OCI-LY3 (cell line): ENCODE measurements at regions not wholly inside any gene's neighbourhood (a gene's known extent, or its start where the extent isn't known, plus 50 kb on each side); places are given as distances from the start of the nearest gene placed in this dataset.

ENCODE experiments used
- H2AFZ ChIP-seq: fragments of 200-600, 300-600 bp; shearing (Covaris generic); 2 replicates; pipeline ENCODE4 v1.6.0; 2014; ENCODE audit warnings: antibody characterized with exemption, low read depth, low read length
- H3K27ac ChIP-seq: fragments of 200-600, 300-600 bp; sonication (generic); 2 replicates; pipeline ENCODE4 v1.5.1; 2014; ENCODE audit warnings: mild to moderate bottlenecking, low read length, moderate library complexity, mixed read lengths
- H3K27me3 ChIP-seq: fragments of 200-600, 300-600 bp; sonication (generic); 2 replicates; pipeline ENCODE4 v1.6.1; 2014; ENCODE audit warnings: low read depth, low read length, mixed read lengths
- H3K36me3 ChIP-seq: fragments of 200-600, 300-600 bp; sonication (generic); replicated peaks from 2 replicates; pipeline ENCODE3; 2014; ENCODE audit warnings: low read depth, low read length, mixed read lengths
- H3K4me1 ChIP-seq: fragments of 300-600, 200-600 bp; sonication (generic); 2 replicates; pipeline ENCODE4 v1.6.1; 2014; ENCODE audit warnings: low read length, mixed read lengths
- H3K4me2 ChIP-seq: fragments of 200-600, 300-600 bp; sonication (generic); 2 replicates; pipeline ENCODE4 v1.6.1; 2014; ENCODE audit warnings: low read length, mixed read lengths
- H3K4me3 ChIP-seq: fragments of 300-600, 200-600 bp; sonication (generic); 2 replicates; pipeline ENCODE4 v1.5.1; 2014; ENCODE audit warnings: antibody characterized with exemption, mild to moderate bottlenecking, low read length, moderate library complexity
- H3K79me2 ChIP-seq: fragments of 300-600, 200-600 bp; shearing (Covaris generic); 2 replicates; pipeline ENCODE4 v1.6.1; 2014; ENCODE audit warnings: mild to moderate bottlenecking, low read length, mixed read lengths
- H3K9ac ChIP-seq: fragments of 300-600, 200-600 bp; shearing (Covaris generic); 2 replicates; pipeline ENCODE4 v1.6.0; 2014; ENCODE audit warnings: mild to moderate bottlenecking, low read length, moderate library complexity
- H3K9me3 ChIP-seq: fragments of 200-600, 300-600 bp; shearing (Covaris generic); 2 replicates; pipeline ENCODE4 v1.6.1; 2014; ENCODE audit warnings: low read length, mixed read lengths; ENCODE audit not compliant: insufficient read depth
- H4K20me1 ChIP-seq: fragments of 200-600, 300-600 bp; sonication (generic); 2 replicates; pipeline ENCODE4 v1.6.1; 2016; ENCODE audit warnings: low read length, mixed read lengths; ENCODE audit not compliant: insufficient read depth
- EZH2phosphoT487 ChIP-seq: fragments of 200-600 bp; shearing (Covaris generic); IDR thresholded peaks from 2 replicates; pipeline ENCODE4 v1.6.1; 2018; ENCODE audit warnings: antibody characterized with exemption, mixed run types, low read depth
- TF ChIP-seq, protein P1 (sequence below): fragments of 200-600, 300-600 bp; sonication (generic); IDR thresholded peaks from 2 replicates; pipeline ENCODE4 v1.5.1; 2014; ENCODE audit warnings: antibody characterized with exemption, low read length, low read depth

DNA sequence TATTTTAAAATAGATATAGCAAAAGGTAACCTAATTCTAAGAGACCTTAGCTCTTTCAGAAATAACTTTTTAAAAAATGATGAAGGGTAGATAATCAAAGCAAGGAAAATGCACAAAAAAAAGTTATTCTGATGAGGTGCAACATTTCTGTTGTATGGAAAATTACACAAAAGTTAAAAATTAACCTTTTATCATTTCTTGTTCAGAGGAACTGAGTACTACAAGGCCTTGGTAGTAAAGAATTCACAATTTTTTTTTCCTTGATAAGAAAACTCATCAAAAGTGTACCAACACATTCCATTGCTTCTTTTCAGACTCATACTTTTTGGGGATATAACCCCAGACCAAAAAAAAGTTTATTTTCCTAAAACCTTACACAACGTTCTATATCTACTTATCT, 213.0 kb downstream of the IL15 start:
- Histone ChIP-seq H3K9me3 (no peaks in the 10 kb centered on the region), H3K4me3 (no peak overlapping the region), H4K20me1 (no peaks in the 10 kb centered on the region), H3K36me3 (no peaks in the 10 kb centered on the region), H3K27me3 (no peaks in the 10 kb centered on the region), H3K4me2 (no peak overlapping the region), H3K4me1 (no peaks in the 10 kb centered on the region), H2AFZ (no peak overlapping the region), H3K9ac (no peak overlapping the region), H3K79me2 (no peaks in the 10 kb centered on the region), H3K27ac (no peak overlapping the region)
- no peak for TF ChIP-seq EZH2phosphoT487
- TF ChIP-seq, protein P1, sequence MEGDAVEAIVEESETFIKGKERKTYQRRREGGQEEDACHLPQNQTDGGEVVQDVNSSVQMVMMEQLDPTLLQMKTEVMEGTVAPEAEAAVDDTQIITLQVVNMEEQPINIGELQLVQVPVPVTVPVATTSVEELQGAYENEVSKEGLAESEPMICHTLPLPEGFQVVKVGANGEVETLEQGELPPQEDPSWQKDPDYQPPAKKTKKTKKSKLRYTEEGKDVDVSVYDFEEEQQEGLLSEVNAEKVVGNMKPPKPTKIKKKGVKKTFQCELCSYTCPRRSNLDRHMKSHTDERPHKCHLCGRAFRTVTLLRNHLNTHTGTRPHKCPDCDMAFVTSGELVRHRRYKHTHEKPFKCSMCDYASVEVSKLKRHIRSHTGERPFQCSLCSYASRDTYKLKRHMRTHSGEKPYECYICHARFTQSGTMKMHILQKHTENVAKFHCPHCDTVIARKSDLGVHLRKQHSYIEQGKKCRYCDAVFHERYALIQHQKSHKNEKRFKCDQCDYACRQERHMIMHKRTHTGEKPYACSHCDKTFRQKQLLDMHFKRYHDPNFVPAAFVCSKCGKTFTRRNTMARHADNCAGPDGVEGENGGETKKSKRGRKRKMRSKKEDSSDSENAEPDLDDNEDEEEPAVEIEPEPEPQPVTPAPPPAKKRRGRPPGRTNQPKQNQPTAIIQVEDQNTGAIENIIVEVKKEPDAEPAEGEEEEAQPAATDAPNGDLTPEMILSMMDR: no peak

DNA sequence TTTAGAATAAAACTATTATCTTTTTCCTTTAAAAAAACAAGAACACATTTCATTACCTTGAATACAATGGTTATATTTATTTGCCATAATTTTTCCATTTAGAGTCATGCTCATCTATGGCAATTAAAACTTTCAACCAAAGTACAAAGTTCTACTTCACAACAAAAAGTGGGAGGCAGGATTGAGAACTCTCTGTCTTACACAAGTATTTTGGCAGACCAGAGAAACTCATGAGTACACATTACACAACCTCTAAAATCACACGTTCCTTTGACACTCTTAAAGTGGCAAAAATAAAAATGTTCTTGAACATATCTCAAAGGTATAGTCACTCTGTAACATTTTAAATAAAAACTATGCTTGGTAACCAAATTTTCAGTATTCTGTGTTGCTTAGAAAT, 213.4 kb downstream of the IL15 start:
- no peak overlapping the region for H3K4me2 ChIP-seq
- no peak overlapping the region for H3K9ac ChIP-seq
- H3K4me3 ChIP-seq: no peak overlapping the region
- no peaks in the 10 kb centered on the region for H3K79me2 ChIP-seq
- no peaks in the 10 kb centered on the region for H3K36me3 ChIP-seq
- H2AFZ ChIP-seq: no peak overlapping the region
- H3K4me1 ChIP-seq: no peaks in the 10 kb centered on the region
- no peaks in the 10 kb centered on the region for H3K27me3 ChIP-seq
- H3K9me3 ChIP-seq: no peaks in the 10 kb centered on the region
- no peaks in the 10 kb centered on the region for H4K20me1 ChIP-seq
- no peak for TF ChIP-seq EZH2phosphoT487
- TF ChIP-seq, protein P1: no peak
- H3K27ac ChIP-seq: no peak overlapping the region

DNA sequence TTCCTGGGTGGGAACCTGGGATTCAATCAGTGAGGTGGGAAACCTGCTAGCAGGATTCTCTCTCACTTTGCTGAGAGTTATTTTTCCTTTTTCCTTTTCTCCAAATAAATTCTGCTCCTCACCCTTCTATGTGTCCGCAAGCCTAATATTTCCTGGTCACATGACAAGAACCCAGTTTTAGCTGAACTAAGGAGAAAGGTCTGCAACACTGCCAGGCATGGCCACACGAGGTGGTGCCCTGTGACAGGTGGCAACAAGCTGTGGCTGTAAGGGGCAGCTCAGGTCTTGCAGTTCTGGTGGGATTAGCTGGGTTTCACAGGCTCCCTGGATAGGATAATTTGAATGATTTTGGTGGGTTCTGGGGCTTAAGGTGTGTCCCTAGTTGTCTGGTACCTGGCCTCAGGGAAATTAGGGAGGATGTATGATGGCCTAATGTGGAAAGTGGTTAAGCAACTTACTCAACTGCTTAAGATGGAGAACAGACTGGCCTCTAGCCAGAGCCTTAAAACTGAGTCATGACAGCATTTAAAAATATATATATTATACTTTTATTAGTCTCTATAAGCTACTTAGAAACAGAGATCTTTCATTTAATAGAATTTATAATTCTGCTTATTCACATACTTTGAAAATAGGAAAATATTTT, 215.0 kb downstream of the IL15 start:
- H3K4me1 ChIP-seq: no peaks in the 10 kb centered on the region
- H3K36me3 ChIP-seq: no peaks in the 10 kb centered on the region
- no peaks in the 10 kb centered on the region for H3K27me3 ChIP-seq
- H3K4me3 ChIP-seq: no peak overlapping the region
- no peak overlapping the region for H2AFZ ChIP-seq
- H3K79me2 ChIP-seq: no peaks in the 10 kb centered on the region
- no peak overlapping the region for H3K4me2 ChIP-seq
- no peak overlapping the region for H3K27ac ChIP-seq
- H4K20me1 ChIP-seq: no peaks in the 10 kb centered on the region
- no peaks in the 10 kb centered on the region for H3K9me3 ChIP-seq
- TF ChIP-seq, protein P1: no peak
- no peak for TF ChIP-seq EZH2phosphoT487
- H3K9ac ChIP-seq: no peak overlapping the region

DNA sequence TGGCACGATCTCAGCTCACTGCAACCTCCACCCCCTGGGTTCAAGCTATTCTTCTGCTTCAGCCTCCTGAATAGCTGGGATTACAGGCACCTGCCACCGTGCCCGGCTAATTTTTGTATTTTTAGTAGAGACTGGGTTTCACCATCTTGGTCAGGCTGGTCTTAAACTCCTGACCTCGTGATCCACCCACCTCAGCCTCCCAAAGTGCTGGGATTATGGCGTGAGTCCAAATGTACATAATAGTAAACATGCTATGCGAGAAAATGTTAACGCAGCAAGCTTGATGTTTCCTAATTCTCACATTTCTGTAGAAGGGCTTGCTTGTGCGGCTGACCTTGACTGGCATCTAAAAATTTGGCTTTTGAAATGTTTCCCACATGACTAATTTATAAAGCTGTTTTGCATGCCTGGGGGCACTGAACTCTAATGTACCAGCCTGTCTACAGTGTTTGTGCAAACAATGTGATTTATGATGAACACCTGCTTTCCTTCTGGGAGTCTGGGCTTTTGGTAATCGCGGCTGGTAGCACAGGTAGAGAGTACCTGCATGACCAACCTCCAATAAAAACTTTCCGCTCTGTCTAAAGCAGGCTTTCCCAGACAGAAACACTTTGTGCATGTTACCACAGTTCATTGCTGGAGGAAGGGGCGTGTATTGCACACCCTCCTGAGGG, 216.8 kb downstream of the IL15 start:
- H3K36me3 ChIP-seq: no peaks in the 10 kb centered on the region
- no peaks in the 10 kb centered on the region for H3K4me1 ChIP-seq
- no peaks in the 10 kb centered on the region for H4K20me1 ChIP-seq
- H3K9me3 ChIP-seq: no peaks in the 10 kb centered on the region
- H3K79me2 ChIP-seq: no peaks in the 10 kb centered on the region
- H2AFZ ChIP-seq: no peak overlapping the region
- no peak for TF ChIP-seq EZH2phosphoT487
- TF ChIP-seq, protein P1: no peak
- H3K4me3 ChIP-seq: no peak overlapping the region
- H3K4me2 ChIP-seq: no peak overlapping the region
- H3K27me3 ChIP-seq: no peaks in the 10 kb centered on the region
- no peak overlapping the region for H3K27ac ChIP-seq
- H3K9ac ChIP-seq: no peak overlapping the region
